K562 (cell line): ENCODE measurements at regions not wholly inside any gene's neighbourhood (a gene's known extent, or its start where the extent isn't known, plus 50 kb on each side); places are given as distances from the start of the nearest gene placed in this dataset.

Experiments used
- ATAC-seq: fragments of 200-7000 bp; cut with Tn5 transposase; 3 replicates; pipeline ENCODE4 v1.9.1; 2020; ENCODE audit warnings: moderate library complexity
- BruUV-seq: library from RNA; stranded (reverse); fragments of 400-500 nt; replicated peaks from 2 replicates; lab custom pipeline; 2021; lab: Mats Ljungman, UMichigan
- CTCF ChIA-PET: fragments of 300-600 bp; formaldehyde crosslinking; extraction: SDS; loops from one replicate; lab custom pipeline; 2021; ENCODE audit warnings: low intra/inter-chr PET ratio; lab: Yijun Ruan, JAX
- POLR2A ChIA-PET: fragments of 300-600, 350-650 bp; sonication (Branson Sonifier 250); formaldehyde crosslinking; extraction: SDS; loops from one replicate; lab custom pipeline; 2021; ENCODE audit warnings: antibody characterized with exemption, inconsistent platforms; lab: Yijun Ruan, JAX
- DNase-seq, 4 experiments: peaks; one replicate each; pipeline versions ENCODE4 v3.0.0 to v3.0.0-alpha.2; 2011 to 2018; ENCODE audit warnings: low spot score in 3 of 4, mixed read lengths in 3 of 4; ENCODE audit errors: extremely low read depth in 1 of 4
- FAIRE-seq: peaks from 2 replicates; lab custom pipeline; 2011; peaks lifted over from hg19 to GRCh38; lab: Jason Lieb, UNC
- H2AFZ ChIP-seq: 2 replicates; pipeline ENCODE4 v1.6.0; 2011; ENCODE audit warnings: low read depth, low read length, control low read depth, inconsistent platforms
- H3K27ac ChIP-seq: fragments of 200-600 bp; 3 replicates; pipeline ENCODE4 v1.8.0; 2011; ENCODE audit warnings: low read depth, mild to moderate bottlenecking, control low read depth, inconsistent platforms, low read length, moderate library complexity, mixed read lengths; ENCODE audit errors: extremely low read depth
- H3K27me3 ChIP-seq, 2 experiments: fragments of 300-600 bp in 1 of 2; 2 replicates in 1 of 2; 3 replicates in 1 of 2; pipeline versions ENCODE4 v1.6.0 to v1.8.0; 2011; ENCODE audit warnings: inconsistent platforms in 2 of 2, low read length in 2 of 2, mild to moderate bottlenecking in 1 of 2, mixed read lengths in 1 of 2, moderate library complexity in 1 of 2; ENCODE audit not compliant: control insufficient read depth in 2 of 2, insufficient read depth in 2 of 2
- H3K36me3 ChIP-seq: fragments of 300-600 bp; 3 replicates; pipeline ENCODE4 v1.8.0; 2011; ENCODE audit warnings: mild to moderate bottlenecking, low read length, inconsistent platforms; ENCODE audit not compliant: control insufficient read depth, insufficient read depth
- H3K4me1 ChIP-seq, 2 experiments: fragments of 200-600 bp in 1 of 2; replicated peaks in 1 of 2; 2 replicates in 1 of 2; 3 replicates in 1 of 2; pipeline versions ENCODE4 v1.5.1 to v1.8.0; 2011; ENCODE audit warnings: inconsistent platforms in 2 of 2, low read length in 2 of 2, mild to moderate bottlenecking in 1 of 2, mixed read lengths in 1 of 2, moderate library complexity in 1 of 2; ENCODE audit not compliant: control insufficient read depth in 2 of 2, insufficient read depth in 2 of 2
- H3K4me2 ChIP-seq: 2 replicates; pipeline ENCODE4 v1.6.1; 2011; ENCODE audit warnings: low read length, control low read depth, inconsistent platforms, mixed read lengths; ENCODE audit not compliant: insufficient read depth
- H3K4me3 ChIP-seq: fragments of 200-600 bp; sonication (generic), shearing (Covaris generic); 2 replicates; pipeline ENCODE4 v1.5.1; 2016; ENCODE audit warnings: control low read depth, inconsistent platforms
- H3K79me2 ChIP-seq: fragments of 200-600 bp; 3 replicates; pipeline ENCODE4 v1.8.0; 2011; ENCODE audit warnings: low read length, inconsistent platforms; ENCODE audit not compliant: control insufficient read depth, insufficient read depth
- H3K9ac ChIP-seq, 2 experiments: 2 replicates each; pipeline versions ENCODE4 v1.6.0 to v1.6.1; 2011; ENCODE audit warnings: low read depth in 2 of 2, low read length in 2 of 2, control low read depth in 1 of 2, inconsistent platforms in 1 of 2, mild to moderate bottlenecking in 1 of 2, mixed read lengths in 1 of 2; ENCODE audit not compliant: insufficient read depth in 1 of 2
- H3K9me1 ChIP-seq: one replicate; pipeline ENCODE4 v1.6.0; 2011; ENCODE audit warnings: inconsistent platforms, mild to moderate bottlenecking, low read length, moderate library complexity; ENCODE audit not compliant: control insufficient read depth, insufficient read depth
- H3K9me3 ChIP-seq: replicated peaks from 2 replicates; pipeline ENCODE4 v1.5.1; 2011; ENCODE audit warnings: low read depth, low read length, inconsistent platforms; ENCODE audit not compliant: control insufficient read depth, insufficient read depth
- H4K20me1 ChIP-seq: replicated peaks from 2 replicates; pipeline ENCODE4 v1.6.1; 2011; ENCODE audit warnings: low read length, inconsistent platforms, mixed read lengths; ENCODE audit not compliant: control insufficient read depth, insufficient read depth
- ATF1 ChIP-seq, 2 experiments: fragments of 450-650 bp in 1 of 2; IDR thresholded peaks; 2 replicates each; pipeline ENCODE4 v1.6.1; 2016; ENCODE audit warnings: missing compliant biosample characterization in 1 of 2, missing genetic modification characterization in 1 of 2
- BCOR ChIP-seq: fragments of 450-650 bp; IDR thresholded peaks from 2 replicates; pipeline ENCODE4 v1.6.1; 2016
- FOXJ3 ChIP-seq: sonication (generic); formaldehyde crosslinking; IDR thresholded peaks from 2 replicates; pipeline ENCODE4 v1.4.0; 2020; ENCODE audit warnings: mild to moderate bottlenecking, missing genetic modification reagents
- GTF3C2 ChIP-seq: IDR thresholded peaks from 3 replicates; pipeline ENCODE4 v1.6.1; 2011; ENCODE audit warnings: borderline replicate concordance, mild to moderate bottlenecking, moderate library complexity; ENCODE audit not compliant: insufficient read length; ENCODE audit errors: extremely low read depth
- HNRNPLL ChIP-seq: fragments of 200-400 bp; formaldehyde crosslinking; IDR thresholded peaks from 2 replicates; pipeline ENCODE4 v1.6.1; 2017; ENCODE audit warnings: low read length, low read depth, mild to moderate bottlenecking; ENCODE audit not compliant: poor library complexity, severe bottlenecking
- PHB2 ChIP-seq: fragments of 450-650 bp; IDR thresholded peaks from 2 replicates; pipeline ENCODE4 v1.6.1; 2017; ENCODE audit warnings: low read depth
- PPARD ChIP-seq: fragments of 250-450 bp; sonication (Bioruptor Pico); IDR thresholded peaks from 2 replicates; pipeline ENCODE4 v1.8.0; 2022; ENCODE audit warnings: inconsistent platforms, mild to moderate bottlenecking, moderate library complexity
- RBM25 ChIP-seq: fragments of 200-400 bp; formaldehyde crosslinking; IDR thresholded peaks from 2 replicates; pipeline ENCODE4 v1.6.1; 2018; ENCODE audit warnings: low read length, low read depth, moderate library complexity; ENCODE audit not compliant: severe bottlenecking
- SMC3 ChIP-seq: conservative IDR thresholded peaks from 2 replicates; pipeline ENCODE4 v1.6.1; 2011; ENCODE audit warnings: low read depth, low read length, improper control_type of control experiment; ENCODE audit not compliant: insufficient read depth
- USF2 ChIP-seq: sonication (generic); formaldehyde crosslinking; IDR thresholded peaks from 2 replicates; pipeline ENCODE4 v1.5.0; 2020; ENCODE audit warnings: missing genetic modification reagents
- ZNF586 ChIP-seq: fragments of 450-650 bp; formaldehyde crosslinking; conservative IDR thresholded peaks from 2 replicates; pipeline ENCODE4 v1.4.0; 2020; ENCODE audit warnings: mild to moderate bottlenecking, moderate library complexity
- ZNF668 ChIP-seq: fragments of 250-450 bp; sonication (Bioruptor Pico); IDR thresholded peaks from 2 replicates; pipeline ENCODE4 v1.8.0; 2022; ENCODE audit warnings: mild to moderate bottlenecking, inconsistent platforms
- ZSCAN32 ChIP-seq: fragments of 450-650 bp; formaldehyde crosslinking; IDR thresholded peaks from 2 replicates; pipeline ENCODE4 v1.4.0; 2020; ENCODE audit warnings: mild to moderate bottlenecking, moderate library complexity
- WGBS: fragments of 100-300 bp; shearing (Covaris generic); methylation state at CpG from one replicate; pipeline ENCODE4 v1.1.6; 2016; ENCODE audit warnings: low coverage, mixed read lengths; ENCODE audit not compliant: insufficient coverage; ENCODE audit errors: missing lambda C conversion rate; 5-methylcytosine and 5-hydroxymethylcytosine counted together
- in situ Hi-C: fragments of 300-500 bp; cut with MboI; formaldehyde crosslinking; loops from 4 replicates; pipeline ENCODE4 v1.15.0; 2018; ENCODE audit warnings: inconsistent platforms, mixed read lengths
- intact Hi-C: fragments of 100-400 bp; cut with micrococcal nuclease; formaldehyde crosslinking; loops from 2 replicates; pipeline ENCODE4 v1.14.2; 2022
- TF ChIP-seq, protein P1 (sequence below): fragments of 450-650 bp; formaldehyde crosslinking; IDR thresholded peaks from 2 replicates; pipeline ENCODE4 v1.4.0; 2020; ENCODE audit warnings: mild to moderate bottlenecking, moderate library complexity

- peak; percentile 65 for TF ChIP-seq GTF3C2
- peak; percentile 10; the same call in 1 of the 2 replicates for TF ChIP-seq BCOR
- no peak for TF ChIP-seq SMC3
- TF ChIP-seq RBM25, result peak; percentile 78
These were observed 406.9 kb downstream of the TMEM114 start (continued) for GRCh38 chr16:8183176-8184099.

DNA sequence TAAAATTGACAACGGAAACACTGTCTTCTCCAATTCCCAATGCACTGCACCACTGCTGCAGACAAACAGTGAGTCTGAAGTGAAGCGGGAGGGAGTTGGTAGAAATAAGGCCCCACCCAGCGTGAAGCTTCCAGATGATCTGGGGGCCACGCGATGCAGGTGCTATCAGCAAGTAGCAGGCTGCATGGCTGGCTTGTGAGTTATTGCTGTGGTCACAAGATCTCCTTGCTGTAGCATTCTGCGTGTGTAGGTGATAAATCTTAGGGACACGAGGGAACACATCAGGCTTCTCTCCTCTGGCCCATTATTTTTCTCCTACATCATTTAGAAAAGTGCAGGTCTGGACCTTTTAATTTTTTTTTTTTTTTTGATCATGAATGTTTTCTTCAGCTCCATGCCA, 407.6 kb downstream of the TMEM114 start:
- Histone ChIP-seq H3K9me1 (no peaks in the 10 kb centered on the region), H3K36me3 (no peaks in the 10 kb centered on the region), H3K79me2 (no peaks in the 10 kb centered on the region), H3K4me1 (peaks cover 10 to 26% of the 10 kb centered on the region in 2 experiments; a peak in 4 of 5 replicates), H3K4me3 (no peak overlapping the region), H3K9ac (peak overlapping the region in 1 of 2 experiments; percentile 25; a peak in 1 of 4 replicates), H3K27me3 (peaks cover 0 to 8% of the 10 kb centered on the region in 2 experiments; a peak in 2 of 5 replicates), H2AFZ (peak overlapping the region; percentile 52; the same call in 1 of the 2 replicates), H3K27ac (peak overlapping the region; percentile 19; the same call in 2 of the 3 replicates), H3K9me3 (no peaks in the 10 kb centered on the region; the same call in 1 of the 2 replicates), H3K4me2 (peak overlapping the region; percentile 58), H4K20me1 (0 out of 2 replicates have a peak, but pooled peaks cover 3% of the 10 kb centered on the region)
- ATAC-seq (peak; percentile 98), DNase-seq (peak; percentile 94 to 97 (median 95)), FAIRE-seq (peak; percentile 100)
- POLR2A ChIA-PET, result interaction anchor here (1.6 to 2.0 kb wide), 2 partner anchors 12 to 77 kb away, joined by 4 to 6 read pairs; no protein-coding TSS in a partner anchor
- CTCF ChIA-PET, result no interaction called here
- 0% methylated on average over 7 of the region's 7 CpGs for WGBS
- intact Hi-C loops, result loop anchor here (2.0 kb wide), 1 partner anchor 72 kb away; no protein-coding TSS in a partner anchor
- in situ Hi-C loops, result loop anchor here (25.0 kb wide), 1 partner anchor 1495 kb away; no protein-coding TSS in a partner anchor
- BruUV-seq, result no TSS peak
- TF ChIP-seq FOXJ3 (CRISPR knock-in tag), result no peak
- TF ChIP-seq PHB2, result peak; percentile 89
- TF ChIP-seq USF2 (CRISPR knock-in tag), result no peak
- TF ChIP-seq, protein P1, sequence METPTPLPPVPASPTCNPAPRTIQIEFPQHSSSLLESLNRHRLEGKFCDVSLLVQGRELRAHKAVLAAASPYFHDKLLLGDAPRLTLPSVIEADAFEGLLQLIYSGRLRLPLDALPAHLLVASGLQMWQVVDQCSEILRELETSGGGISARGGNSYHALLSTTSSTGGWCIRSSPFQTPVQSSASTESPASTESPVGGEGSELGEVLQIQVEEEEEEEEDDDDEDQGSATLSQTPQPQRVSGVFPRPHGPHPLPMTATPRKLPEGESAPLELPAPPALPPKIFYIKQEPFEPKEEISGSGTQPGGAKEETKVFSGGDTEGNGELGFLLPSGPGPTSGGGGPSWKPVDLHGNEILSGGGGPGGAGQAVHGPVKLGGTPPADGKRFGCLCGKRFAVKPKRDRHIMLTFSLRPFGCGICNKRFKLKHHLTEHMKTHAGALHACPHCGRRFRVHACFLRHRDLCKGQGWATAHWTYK (CRISPR knock-in tag), result no peak; the same call in 1 of the 2 replicates
- TF ChIP-seq HNRNPLL, result no peak
- TF ChIP-seq ZNF586 (CRISPR knock-in tag), result no peak
- TF ChIP-seq ATF1 (CRISPR knock-in tag; IDR thresholded peaks at IDR 0.05), result no peak
- TF ChIP-seq ATF1 (tag; IDR thresholded peaks at IDR 0.05), result peak; percentile 80
- no peak for TF ChIP-seq ZSCAN32 (CRISPR knock-in tag)
- TF ChIP-seq ZNF668 (CRISPR knock-in tag), result no peak
- no peak for TF ChIP-seq PPARD (CRISPR knock-in tag)
